ENCODE measurements at regions not wholly inside any gene's neighbourhood (a gene's known extent, or its start where the extent isn't known, plus 50 kb on each side); places are given as distances from the start of the nearest gene placed in this dataset.
A peak's percentile ranks its signal among the peaks of the same experiment; 100 is the strongest.

GRCh38 chr4:84338367-84338766 lies 160.7 kb downstream of the NKX6-1 start:
- no peak for TF ChIP-seq CTCF (IDR thresholded peaks at IDR 0.05)
- no peak overlapping the region for H3K27ac Mint-ChIP-seq (ENCODE audit: unreplicated experiment)
- H3K27me3 Mint-ChIP-seq (ENCODE audit: low read depth) = peaks cover 2% of the 10 kb centered on the region
- peak; percentile 59 for DNase-seq (ENCODE audit: low spot score)
- no peaks in the 10 kb centered on the region for H3K4me1 Mint-ChIP-seq (ENCODE audit: low read depth)
- H3K9me3 Mint-ChIP-seq (ENCODE audit: low read depth) = peaks cover 25% of the 10 kb centered on the region
- no peak overlapping the region for H3K4me3 Mint-ChIP-seq (ENCODE audit: unreplicated experiment)
- H3K36me3 Mint-ChIP-seq (ENCODE audit: low read depth) = peaks cover 1% of the 10 kb centered on the region

GRCh38 chr4:84336964-84337705 lies 162.0 kb downstream of the NKX6-1 start:
- Mint-ChIP-seq H3K36me3 (ENCODE audit: low read depth) (no peaks in the 10 kb centered on the region), H3K27me3 (ENCODE audit: low read depth) (peaks cover 2% of the 10 kb centered on the region), H3K4me1 (ENCODE audit: low read depth) (no peaks in the 10 kb centered on the region), H3K4me3 (ENCODE audit: unreplicated experiment) (no peak overlapping the region), H3K27ac (ENCODE audit: unreplicated experiment) (no peak overlapping the region), H3K9me3 (ENCODE audit: low read depth) (peaks cover 21% of the 10 kb centered on the region)
- no peak for DNase-seq (ENCODE audit: low spot score)
- TF ChIP-seq CTCF (IDR thresholded peaks at IDR 0.05) = no peak

GRCh38 chr4:84327526-84327925 lies 171.6 kb downstream of the NKX6-1 start:
- H3K4me3 Mint-ChIP-seq (ENCODE audit: unreplicated experiment) = no peak overlapping the region
- H3K27me3 Mint-ChIP-seq (ENCODE audit: low read depth) = peaks cover 7% of the 10 kb centered on the region
- TF ChIP-seq CTCF (IDR thresholded peaks at IDR 0.05) = no peak
- no peak for DNase-seq (ENCODE audit: low spot score)
- H3K36me3 Mint-ChIP-seq (ENCODE audit: low read depth) = no peaks in the 10 kb centered on the region
- H3K9me3 Mint-ChIP-seq (ENCODE audit: low read depth) = peaks cover 13% of the 10 kb centered on the region
- no peak overlapping the region for H3K27ac Mint-ChIP-seq (ENCODE audit: unreplicated experiment)
- no peaks in the 10 kb centered on the region for H3K4me1 Mint-ChIP-seq (ENCODE audit: low read depth)

- H3K4me3 Mint-ChIP-seq (ENCODE audit: unreplicated experiment) = no peak overlapping the region
- H3K9me3 Mint-ChIP-seq (ENCODE audit: low read depth) = peaks cover 11% of the 10 kb centered on the region
- no peak for TF ChIP-seq CTCF (IDR thresholded peaks at IDR 0.05)
- H3K4me1 Mint-ChIP-seq (ENCODE audit: low read depth) = no peaks in the 10 kb centered on the region
- H3K36me3 Mint-ChIP-seq (ENCODE audit: low read depth) = no peaks in the 10 kb centered on the region
- H3K27ac Mint-ChIP-seq (ENCODE audit: unreplicated experiment) = no peak overlapping the region
- no peak for DNase-seq (ENCODE audit: low spot score)
- peaks cover 7% of the 10 kb centered on the region for H3K27me3 Mint-ChIP-seq (ENCODE audit: low read depth)
Observed at GRCh38 chr4:84325625-84326024, 173.5 kb downstream of the NKX6-1 start.

- peak; percentile 47 for DNase-seq (ENCODE audit: low spot score)
- Mint-ChIP-seq H3K4me3 (ENCODE audit: unreplicated experiment) (no peak overlapping the region), H3K9me3 (ENCODE audit: low read depth) (peaks cover 6% of the 10 kb centered on the region), H3K27ac (ENCODE audit: unreplicated experiment) (no peak overlapping the region), H3K4me1 (ENCODE audit: low read depth) (no peaks in the 10 kb centered on the region), H3K36me3 (ENCODE audit: low read depth) (no peaks in the 10 kb centered on the region), H3K27me3 (ENCODE audit: low read depth) (peaks cover 7% of the 10 kb centered on the region)
- TF ChIP-seq CTCF (IDR thresholded peaks at IDR 0.05) = no peak
Observed at GRCh38 chr4:84324303-84325245, 174.5 kb downstream of the NKX6-1 start.

Data from chondrocyte (in vitro differentiated cells).